ENCODE measurements at regions not wholly inside any gene's neighbourhood (a gene's known extent, or its start where the extent isn't known, plus 50 kb on each side); places are given as distances from the start of the nearest gene placed in this dataset.

DNA sequence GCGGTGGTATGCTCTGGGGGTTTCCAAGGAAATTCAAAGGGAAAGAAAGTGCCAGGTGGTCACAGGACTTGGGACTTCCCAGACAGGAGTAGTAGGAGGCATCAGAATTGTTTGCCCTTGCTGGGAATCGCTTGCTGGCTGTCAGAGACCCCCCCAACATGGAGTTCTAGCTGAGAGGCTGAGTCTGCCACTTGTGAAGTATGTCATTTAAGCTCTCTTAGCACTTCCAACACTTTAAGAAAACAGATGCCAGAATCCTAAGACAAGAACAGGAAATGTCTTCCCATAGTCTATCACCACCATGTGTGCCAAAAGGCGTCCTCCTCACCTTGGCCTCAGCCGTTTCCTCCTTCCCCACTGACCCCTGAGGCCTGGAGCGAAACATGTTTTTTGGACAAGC is 193.8 kb upstream of the IRX3 start (continued):
- TF ChIP-seq, protein P1, sequence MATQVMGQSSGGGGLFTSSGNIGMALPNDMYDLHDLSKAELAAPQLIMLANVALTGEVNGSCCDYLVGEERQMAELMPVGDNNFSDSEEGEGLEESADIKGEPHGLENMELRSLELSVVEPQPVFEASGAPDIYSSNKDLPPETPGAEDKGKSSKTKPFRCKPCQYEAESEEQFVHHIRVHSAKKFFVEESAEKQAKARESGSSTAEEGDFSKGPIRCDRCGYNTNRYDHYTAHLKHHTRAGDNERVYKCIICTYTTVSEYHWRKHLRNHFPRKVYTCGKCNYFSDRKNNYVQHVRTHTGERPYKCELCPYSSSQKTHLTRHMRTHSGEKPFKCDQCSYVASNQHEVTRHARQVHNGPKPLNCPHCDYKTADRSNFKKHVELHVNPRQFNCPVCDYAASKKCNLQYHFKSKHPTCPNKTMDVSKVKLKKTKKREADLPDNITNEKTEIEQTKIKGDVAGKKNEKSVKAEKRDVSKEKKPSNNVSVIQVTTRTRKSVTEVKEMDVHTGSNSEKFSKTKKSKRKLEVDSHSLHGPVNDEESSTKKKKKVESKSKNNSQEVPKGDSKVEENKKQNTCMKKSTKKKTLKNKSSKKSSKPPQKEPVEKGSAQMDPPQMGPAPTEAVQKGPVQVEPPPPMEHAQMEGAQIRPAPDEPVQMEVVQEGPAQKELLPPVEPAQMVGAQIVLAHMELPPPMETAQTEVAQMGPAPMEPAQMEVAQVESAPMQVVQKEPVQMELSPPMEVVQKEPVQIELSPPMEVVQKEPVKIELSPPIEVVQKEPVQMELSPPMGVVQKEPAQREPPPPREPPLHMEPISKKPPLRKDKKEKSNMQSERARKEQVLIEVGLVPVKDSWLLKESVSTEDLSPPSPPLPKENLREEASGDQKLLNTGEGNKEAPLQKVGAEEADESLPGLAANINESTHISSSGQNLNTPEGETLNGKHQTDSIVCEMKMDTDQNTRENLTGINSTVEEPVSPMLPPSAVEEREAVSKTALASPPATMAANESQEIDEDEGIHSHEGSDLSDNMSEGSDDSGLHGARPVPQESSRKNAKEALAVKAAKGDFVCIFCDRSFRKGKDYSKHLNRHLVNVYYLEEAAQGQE (IDR thresholded peaks at IDR 0.05; ENCODE audit: unreplicated experiment), result no peak

DNA sequence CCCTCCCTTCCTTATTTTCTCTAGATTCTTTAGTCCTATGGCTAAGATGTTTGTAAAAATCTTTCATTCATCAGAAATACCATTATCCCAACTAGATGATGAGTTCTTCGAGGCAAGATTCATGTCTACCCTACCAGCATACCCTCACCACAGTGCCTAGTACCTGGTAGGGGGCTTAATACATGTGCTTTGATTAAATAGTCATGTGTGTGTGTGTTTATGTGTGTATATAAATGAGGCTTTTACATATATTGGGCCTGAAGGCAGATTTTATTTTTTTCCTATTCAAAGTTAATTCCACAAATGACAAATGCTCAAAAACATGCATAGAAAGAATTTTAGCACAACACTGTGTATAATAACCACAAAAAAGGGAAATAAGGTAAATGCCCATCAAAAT is 193.0 kb upstream of the IRX3 start:
- H3K4me3 ChIP-seq, result no peak overlapping the region
- H3K4me1 ChIP-seq (ENCODE audit: insufficient read depth), result no peaks in the 10 kb centered on the region
- Mint-ChIP-seq H3K27ac (no peak overlapping the region), H3K27me3 (ENCODE audit: insufficient read depth, low read depth, poor library complexity) (peaks cover 4% of the 10 kb centered on the region), H3K4me1 (no peaks in the 10 kb centered on the region), H3K4me3 (no peak overlapping the region), H3K36me3 (ENCODE audit: low read depth) (no peaks in the 10 kb centered on the region), H3K9me3 (no peaks in the 10 kb centered on the region)
- H4K20me1 ChIP-seq (replicated peaks; ENCODE audit: insufficient read depth), result no peaks in the 10 kb centered on the region
- H3K9me2 ChIP-seq (ENCODE audit: insufficient read depth), result no peaks in the 10 kb centered on the region
- no peaks in the 10 kb centered on the region for H3F3A ChIP-seq (replicated peaks; ENCODE audit: low read depth)
- no peak overlapping the region for H3K4me2 ChIP-seq
- H3K27me3 ChIP-seq (ENCODE audit: insufficient read depth), result no peaks in the 10 kb centered on the region
- no peaks in the 10 kb centered on the region for H3K79me2 ChIP-seq (replicated peaks; ENCODE audit: insufficient read depth)
- DNase-seq (ENCODE audit: low spot score) (no peak), ATAC-seq (no peak)
- H2AFZ ChIP-seq, result no peak overlapping the region
- no peaks in the 10 kb centered on the region for H3K36me3 ChIP-seq (ENCODE audit: insufficient read depth)
- H3K27ac ChIP-seq (ENCODE audit: low read depth), result no peak overlapping the region
- TF ChIP-seq, protein P1 (IDR thresholded peaks at IDR 0.05; ENCODE audit: unreplicated experiment), result no peak
- TF ChIP-seq, protein P2, sequence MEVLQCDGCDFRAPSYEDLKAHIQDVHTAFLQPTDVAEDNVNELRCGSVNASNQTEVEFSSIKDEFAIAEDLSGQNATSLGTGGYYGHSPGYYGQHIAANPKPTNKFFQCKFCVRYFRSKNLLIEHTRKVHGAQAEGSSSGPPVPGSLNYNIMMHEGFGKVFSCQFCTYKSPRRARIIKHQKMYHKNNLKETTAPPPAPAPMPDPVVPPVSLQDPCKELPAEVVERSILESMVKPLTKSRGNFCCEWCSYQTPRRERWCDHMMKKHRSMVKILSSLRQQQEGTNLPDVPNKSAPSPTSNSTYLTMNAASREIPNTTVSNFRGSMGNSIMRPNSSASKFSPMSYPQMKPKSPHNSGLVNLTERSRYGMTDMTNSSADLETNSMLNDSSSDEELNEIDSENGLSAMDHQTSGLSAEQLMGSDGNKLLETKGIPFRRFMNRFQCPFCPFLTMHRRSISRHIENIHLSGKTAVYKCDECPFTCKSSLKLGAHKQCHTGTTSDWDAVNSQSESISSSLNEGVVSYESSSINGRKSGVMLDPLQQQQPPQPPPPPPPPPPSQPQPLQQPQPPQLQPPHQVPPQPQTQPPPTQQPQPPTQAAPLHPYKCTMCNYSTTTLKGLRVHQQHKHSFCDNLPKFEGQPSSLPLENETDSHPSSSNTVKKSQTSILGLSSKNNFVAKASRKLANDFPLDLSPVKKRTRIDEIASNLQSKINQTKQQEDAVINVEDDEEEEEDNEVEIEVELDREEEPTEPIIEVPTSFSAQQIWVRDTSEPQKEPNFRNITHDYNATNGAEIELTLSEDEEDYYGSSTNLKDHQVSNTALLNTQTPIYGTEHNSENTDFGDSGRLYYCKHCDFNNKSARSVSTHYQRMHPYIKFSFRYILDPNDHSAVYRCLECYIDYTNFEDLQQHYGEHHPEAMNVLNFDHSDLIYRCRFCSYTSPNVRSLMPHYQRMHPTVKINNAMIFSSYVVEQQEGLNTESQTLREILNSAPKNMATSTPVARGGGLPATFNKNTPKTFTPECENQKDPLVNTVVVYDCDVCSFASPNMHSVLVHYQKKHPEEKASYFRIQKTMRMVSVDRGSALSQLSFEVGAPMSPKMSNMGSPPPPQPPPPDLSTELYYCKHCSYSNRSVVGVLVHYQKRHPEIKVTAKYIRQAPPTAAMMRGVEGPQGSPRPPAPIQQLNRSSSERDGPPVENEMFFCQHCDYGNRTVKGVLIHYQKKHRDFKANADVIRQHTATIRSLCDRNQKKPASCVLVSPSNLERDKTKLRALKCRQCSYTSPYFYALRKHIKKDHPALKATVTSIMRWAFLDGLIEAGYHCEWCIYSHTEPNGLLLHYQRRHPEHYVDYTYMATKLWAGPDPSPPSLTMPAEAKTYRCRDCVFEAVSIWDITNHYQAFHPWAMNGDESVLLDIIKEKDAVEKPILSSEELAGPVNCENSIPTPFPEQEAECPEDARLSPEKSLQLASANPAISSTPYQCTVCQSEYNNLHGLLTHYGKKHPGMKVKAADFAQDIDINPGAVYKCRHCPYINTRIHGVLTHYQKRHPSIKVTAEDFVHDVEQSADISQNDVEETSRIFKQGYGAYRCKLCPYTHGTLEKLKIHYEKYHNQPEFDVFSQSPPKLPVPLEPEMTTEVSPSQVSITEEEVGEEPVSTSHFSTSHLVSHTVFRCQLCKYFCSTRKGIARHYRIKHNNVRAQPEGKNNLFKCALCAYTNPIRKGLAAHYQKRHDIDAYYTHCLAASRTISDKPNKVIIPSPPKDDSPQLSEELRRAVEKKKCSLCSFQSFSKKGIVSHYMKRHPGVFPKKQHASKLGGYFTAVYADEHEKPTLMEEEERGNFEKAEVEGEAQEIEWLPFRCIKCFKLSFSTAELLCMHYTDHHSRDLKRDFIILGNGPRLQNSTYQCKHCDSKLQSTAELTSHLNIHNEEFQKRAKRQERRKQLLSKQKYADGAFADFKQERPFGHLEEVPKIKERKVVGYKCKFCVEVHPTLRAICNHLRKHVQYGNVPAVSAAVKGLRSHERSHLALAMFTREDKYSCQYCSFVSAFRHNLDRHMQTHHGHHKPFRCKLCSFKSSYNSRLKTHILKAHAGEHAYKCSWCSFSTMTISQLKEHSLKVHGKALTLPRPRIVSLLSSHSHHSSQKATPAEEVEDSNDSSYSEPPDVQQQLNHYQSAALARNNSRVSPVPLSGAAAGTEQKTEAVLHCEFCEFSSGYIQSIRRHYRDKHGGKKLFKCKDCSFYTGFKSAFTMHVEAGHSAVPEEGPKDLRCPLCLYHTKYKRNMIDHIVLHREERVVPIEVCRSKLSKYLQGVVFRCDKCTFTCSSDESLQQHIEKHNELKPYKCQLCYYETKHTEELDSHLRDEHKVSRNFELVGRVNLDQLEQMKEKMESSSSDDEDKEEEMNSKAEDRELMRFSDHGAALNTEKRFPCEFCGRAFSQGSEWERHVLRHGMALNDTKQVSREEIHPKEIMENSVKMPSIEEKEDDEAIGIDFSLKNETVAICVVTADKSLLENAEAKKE (CRISPR knock-in tag; IDR thresholded peaks at IDR 0.05), result no peak
- TF ChIP-seq NANOG (IDR thresholded peaks at IDR 0.05; ENCODE audit: borderline replicate concordance) (no peak), POLR2AphosphoS5 (IDR thresholded peaks at IDR 0.05; ENCODE audit: low read depth) (no peak), JUNB (IDR thresholded peaks at IDR 0.05; ENCODE audit: unreplicated experiment) (no peak), EZH2phosphoT487 (IDR thresholded peaks at IDR 0.05; ENCODE audit: unreplicated experiment) (no peak)
